Embryonic facial prominence (tissue), 1 donor: ENCODE measurements at regions not wholly inside any gene's neighbourhood (a gene's known extent, or its start where the extent isn't known, plus 50 kb on each side); places are given as distances from the start of the nearest gene placed in this dataset.
"Not testable (repeated sequence)": the region's sequence is repeated elsewhere in the genome, so short reads cannot be mapped to it uniquely, and the experiment has no call there.

Experiments
- DNase-seq: peaks from one replicate; pipeline ENCODE4 v3.0.0-alpha.2; 2016; ENCODE audit errors: extremely low spot score

DNA sequence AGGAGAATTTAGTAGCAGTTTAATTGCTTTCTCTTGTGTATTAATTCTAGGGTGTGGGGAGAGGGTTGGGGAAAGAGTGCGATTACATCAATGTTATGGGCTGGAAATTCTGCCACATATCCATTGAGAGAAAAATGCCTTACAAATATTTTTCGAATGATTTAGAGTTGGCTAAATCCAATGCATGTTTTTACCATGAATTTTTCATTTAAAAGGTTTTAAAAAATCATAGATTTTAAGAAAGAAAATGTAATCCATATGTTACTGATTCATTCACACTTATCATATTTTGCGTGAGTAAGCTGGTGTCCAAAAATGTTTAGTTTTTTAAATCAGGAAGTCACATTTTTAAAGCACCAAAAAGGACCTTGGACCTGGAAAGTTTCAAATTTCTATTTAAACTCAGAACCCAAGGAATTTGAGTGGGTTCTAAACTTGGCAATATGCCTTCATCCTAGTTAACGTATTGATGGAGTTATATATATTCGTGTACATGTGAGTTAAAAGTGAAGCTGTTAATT lies 627.4 kb upstream of the CITED2 start:
- peak; percentile 59 for DNase-seq

DNA sequence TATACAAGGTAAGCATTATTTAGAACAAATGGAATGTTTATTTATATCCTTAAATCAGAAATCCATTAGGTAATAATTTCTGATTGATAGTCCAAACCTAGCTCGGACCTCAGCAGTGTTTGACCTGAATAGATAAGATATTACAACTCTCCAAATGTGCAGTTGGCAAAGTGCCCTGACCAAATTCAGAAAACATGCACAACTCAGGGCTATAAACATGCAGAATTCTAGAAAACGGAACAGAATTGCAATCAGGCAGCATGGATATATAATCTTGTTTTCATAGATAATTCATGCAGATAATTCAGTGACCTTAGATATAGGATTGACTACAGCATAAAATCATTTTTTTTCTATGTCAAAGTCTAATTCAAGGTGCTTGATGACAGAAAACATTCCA lies 626.6 kb upstream of the CITED2 start:
- no peak for DNase-seq

DNA sequence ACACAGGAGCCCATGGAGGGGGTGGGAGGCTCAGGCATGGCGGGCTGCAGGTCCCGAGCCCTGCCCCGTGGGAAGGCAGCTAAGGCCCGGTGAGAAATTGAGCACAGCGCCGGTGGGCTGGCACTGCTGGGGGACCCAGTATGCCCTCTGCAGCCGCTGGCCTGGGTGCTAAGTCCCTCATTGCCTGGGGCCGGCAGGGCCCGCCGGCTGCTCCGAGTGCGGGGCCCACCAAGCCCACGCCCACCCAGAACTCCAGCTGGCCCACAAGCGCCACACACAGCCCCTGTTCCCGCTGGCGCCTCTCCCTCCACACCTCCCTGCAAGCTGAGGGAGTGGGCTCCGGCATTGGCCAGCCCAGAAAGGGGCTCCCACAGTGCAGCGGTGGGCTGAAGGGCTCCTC lies 625.2 kb upstream of the CITED2 start:
- not testable (repeated sequence) for DNase-seq

DNA sequence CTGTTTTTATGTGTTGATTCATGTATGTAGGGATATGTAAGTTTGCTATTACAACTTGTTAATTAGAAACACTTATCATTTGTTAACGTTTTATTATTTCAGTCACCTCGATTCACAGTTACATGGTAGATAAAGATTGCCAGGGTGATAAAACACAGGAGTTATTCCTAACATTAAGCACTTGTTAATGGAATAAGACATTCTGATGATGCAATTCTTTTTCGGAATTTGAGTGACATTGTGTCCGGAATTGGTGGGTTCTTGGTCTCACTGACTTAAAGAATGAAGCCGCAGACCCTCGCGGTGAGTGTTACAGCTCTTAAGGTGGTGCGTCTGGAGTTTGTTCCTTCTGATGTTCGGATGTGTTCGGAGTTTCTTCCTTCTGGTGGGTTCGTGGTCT lies 624.0 kb upstream of the CITED2 start:
- not testable (repeated sequence) for DNase-seq

DNA sequence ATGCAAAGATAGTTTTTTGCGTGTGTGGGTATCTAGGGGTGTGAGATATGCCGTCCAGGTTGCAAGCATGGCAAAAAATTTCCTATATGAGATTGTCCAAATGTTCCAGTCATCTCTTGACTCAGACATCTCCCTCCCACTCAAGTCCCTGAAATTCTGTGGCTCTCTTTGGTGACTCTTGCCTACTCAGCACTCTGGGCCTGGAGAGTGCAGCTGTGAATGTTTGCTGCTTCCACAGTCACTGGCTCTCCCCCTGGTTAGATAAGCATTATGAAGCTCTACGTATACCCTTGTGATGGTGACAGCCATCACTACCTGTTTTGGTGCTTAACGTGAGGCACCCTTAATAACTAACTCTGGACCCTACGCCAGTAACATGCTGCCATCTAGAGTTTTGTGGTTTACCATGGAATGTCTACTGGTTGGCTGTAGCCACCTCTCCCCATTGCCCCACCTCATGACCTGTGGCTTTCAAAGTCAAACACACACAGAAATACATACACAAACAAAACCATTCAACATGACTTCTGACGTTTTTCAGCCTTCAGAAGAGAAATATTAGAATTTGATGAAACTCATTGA lies 621.9 kb upstream of the CITED2 start:
- no peak for DNase-seq

DNA sequence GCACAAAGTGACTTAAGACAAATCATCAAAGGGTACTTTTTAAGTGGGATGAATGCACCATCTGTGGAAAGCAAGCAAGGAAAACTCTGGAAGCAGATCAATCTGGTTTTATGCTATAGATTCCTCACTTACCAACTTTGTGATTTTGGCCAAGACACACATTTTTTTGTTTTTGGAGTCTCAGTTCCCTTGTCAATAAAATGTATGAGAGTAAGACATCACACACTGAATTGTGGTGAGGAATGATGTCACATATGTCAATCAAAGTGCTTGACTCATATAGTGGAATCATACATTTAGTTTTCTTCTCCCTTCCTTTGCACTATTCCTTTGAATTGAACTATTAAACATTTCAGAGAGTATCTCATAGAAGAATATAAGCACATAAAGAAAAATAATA lies 620.5 kb upstream of the CITED2 start:
- DNase-seq, result no peak

DNA sequence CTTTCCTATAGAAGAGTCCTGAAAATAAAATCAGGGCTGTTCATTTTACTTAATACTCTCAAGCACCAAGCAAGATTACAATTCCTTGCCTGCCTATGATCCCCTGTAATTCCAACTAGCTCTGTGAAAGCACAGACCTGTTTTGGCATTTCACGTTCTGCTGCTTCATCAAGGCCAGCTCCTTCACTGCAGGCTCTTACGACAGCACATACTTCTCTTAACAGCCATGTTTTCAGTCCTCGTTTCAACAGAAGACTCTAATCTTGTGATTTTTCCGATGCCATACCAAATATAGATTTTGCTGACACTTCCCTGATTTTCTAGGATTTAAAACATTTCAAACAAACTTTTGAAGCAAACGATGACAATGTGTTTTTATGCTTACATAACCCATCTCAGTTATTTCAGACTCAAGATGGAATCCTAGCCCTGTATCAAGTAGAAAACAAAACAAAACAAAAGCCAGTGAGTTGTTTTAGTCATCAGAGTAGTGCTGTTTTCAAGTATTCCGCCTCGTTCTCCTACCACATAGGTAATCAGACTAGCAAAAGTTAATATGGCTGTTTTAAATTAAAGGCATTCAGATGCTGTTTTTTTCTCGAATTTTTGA lies 616.5 kb upstream of the CITED2 start:
- no peak for DNase-seq

DNA sequence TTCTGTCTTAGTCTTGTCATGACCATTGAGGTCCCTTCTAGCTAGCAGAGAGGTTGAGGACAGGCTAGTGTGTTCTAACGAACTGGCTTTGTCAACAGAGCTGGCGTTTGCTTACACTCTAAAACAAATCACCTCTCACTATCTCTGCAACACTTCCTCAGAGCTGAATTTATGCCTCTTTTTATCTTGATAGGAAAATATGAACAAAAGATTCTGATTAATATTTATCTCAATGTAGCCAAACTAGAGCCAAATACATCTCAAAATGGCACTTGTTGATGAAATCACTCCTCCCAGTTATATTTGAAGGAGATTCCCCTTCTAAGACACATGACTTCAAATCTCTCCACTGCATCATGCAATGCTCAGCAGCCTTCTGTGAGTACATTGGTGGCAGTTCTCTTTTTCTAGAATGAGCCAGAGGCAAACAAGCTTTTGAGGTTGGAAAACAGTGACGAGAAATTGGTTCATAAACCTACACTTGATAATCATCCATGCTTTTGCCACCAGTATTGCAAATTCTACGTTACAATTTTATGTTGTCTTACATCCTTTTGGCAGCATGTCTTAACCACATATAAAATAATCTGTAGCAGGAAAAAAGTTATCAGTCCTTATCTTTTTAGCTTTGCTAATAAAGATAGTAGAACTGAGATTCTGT lies 615.7 kb upstream of the CITED2 start:
- DNase-seq, result no peak

DNA sequence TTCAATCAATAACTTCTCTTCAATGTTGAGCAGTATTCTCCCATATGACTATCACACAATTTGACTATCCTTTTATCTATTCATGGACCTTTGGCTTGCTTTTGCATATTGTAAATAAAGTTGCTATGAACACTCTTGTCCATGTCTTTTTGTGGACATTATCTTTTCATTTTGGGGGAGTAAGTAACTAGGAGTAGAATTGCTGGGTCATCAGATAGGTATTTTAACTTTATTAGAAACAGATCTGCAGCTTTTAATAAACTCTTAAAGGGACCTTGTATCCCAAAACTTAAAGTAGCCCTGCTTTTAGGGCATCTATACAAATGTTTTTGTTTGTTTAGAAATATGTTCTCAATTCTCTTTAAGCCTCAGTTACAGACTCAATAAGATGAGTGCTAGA lies 614.2 kb upstream of the CITED2 start:
- DNase-seq, result no peak

DNA sequence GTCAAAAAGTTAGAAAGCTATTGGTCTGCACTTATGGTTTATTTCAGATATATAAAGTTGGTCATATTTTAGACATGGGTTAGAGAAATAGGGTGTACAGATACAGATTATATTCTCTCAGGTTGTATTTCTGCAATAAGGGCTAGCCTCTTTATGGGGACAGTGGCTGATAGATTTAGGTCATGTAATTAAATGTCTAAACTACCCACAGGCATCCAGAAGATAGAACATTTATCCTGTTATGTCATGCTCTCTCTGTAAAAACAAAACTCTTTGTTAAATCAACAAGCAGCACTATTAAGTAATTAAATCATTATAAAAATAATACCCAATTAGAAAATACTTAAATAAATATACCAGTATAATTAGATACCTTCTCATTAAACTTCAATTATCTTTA lies 612.6 kb upstream of the CITED2 start:
- DNase-seq, result no peak

DNA sequence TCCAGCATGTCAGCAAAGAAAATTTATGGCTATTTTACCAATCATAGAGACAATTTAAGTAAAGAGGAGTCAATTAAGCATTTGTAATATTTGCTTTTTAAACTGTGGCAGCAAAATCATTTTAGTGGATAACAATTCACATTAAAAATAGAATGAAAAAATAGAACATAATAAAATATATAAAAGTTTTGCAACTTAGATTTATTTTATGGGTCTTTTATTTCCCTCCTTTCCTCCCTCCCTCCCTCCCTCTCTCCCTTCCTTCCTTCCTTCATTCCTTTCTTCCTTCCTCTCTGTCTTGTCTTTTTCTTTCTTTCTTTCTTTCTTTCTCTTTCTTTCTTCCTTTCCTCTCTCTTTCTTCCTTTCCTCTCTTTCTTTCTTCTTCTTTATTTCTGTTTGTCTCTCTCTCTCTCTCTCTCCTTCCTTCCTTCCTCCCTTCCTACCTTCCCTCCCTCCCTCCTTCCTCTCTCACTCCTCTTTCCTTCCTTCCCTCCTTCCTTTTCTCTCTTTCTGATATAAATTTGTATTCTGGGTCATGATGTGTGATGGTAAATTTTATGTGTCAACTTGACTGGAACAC lies 610.9 kb upstream of the CITED2 start:
- no peak for DNase-seq

DNA sequence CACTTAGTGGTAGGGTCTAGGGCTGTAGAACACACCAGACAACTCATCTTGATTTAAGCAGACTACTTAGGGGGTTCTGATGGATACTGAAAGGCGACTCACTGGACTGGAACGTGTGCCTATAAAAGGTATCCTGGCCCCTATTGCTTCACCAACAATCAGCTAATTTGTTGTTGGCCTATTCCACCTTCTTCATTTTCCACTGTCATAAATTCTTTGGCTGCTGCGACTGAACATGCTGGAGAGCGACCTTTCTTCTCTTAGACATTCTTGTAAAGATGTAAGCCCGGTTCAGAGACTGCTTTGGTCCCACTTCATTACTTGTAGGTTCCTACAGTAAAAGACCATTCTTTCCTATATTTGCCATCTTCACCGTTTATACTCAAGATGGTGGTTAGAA lies 609.9 kb upstream of the CITED2 start:
- DNase-seq, result no peak

DNA sequence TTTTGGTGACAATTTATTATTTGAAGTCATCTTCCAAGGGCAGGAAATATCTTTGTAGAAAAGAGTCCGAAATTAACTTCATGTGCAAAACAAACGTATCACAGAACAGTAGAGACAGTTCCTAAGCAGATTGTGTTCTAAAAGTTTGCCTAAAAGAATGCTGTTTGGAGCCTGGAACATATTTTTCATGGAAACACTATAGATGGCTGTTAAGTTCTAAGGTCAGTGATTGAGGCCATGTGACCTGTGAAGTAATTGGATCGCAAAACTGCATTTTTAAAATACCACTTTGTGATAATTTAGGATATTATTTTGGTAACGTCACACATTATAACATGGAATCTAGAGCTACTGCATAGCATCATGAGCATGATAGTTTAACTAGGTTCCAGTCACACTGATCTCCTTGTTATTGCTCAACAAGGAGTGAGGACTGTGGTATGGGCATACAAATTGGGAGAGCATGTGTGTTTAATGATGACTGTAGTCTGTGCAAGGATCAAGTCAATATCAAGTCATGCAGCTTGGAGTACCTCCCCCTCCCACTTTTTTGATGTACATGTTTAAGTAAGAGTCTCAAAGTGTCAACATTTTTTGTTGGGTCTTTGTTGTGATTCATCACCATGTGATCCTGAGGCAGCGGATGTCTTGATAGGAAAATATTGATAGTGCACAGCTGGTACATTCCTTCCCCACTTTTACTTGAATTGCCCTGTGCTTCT lies 609.3 kb upstream of the CITED2 start:
- DNase-seq, result no peak

DNA sequence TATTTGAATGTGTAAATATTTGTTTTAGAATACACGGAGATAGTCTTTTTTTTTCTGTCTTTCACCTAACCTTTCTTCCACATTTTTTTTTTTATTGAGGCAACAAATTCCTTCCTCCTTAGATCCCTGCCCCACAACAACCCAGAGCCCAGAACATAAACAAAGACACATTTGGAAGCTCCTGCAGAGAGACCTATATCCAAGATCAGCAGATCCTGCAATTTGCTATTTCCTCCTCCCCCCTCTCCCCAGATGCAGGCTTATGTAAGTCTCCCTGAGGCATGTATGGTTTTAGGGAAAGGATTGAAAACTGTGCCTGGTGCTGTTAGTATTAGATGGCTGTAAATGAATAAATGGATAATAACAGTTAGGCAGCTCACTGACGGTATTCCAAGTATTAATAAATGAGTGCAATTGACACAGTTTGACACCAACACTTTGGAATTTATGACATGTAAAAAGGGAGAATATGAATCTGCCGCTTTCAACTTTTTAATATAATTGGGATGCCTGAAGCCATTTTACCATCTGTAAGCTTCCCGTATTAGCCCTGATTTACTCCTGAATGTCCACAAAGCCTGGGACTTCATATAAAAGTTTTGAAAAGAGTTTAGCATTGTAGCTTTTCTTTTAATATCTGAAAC lies 608.3 kb upstream of the CITED2 start:
- DNase-seq, result no peak

DNA sequence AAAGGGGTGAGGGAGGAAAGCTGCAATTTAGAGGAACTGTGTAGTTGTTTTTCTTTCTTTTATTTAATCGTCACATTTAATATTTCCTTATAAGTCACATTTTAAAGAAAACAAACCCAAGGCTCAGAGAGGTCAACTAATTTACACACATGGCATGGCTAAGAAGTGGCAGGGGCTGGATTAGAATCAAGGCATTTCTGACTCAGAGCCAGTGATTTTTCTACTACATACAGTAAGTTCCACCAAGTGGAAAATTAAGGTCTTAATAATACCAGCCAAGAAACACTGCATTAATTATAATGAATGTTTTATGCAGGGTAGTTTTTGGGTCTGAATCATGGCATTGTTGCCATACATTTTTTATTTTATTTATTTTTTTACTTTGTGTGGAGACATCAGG lies 607.7 kb upstream of the CITED2 start:
- no peak for DNase-seq

DNA sequence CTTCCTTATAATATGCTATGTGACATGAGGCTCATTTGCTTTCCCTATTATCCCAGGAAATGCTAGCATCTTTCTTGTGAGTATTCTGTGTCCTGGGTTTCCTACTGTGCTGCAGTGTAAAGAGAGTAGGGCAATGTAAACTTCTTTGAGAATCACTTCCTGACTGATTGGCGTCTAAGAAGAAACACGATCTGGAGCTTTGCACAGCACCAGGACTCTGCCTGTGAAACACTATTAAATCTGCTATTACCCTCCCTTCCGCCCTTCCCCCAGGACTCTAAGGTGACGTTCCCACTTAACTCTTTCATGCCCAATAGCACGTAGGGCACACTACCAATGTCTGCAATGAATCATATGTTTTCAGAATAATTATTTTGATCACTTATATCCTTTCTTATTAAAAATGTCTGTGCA lies 607.3 kb upstream of the CITED2 start:
- peak; percentile 66 for DNase-seq

DNA sequence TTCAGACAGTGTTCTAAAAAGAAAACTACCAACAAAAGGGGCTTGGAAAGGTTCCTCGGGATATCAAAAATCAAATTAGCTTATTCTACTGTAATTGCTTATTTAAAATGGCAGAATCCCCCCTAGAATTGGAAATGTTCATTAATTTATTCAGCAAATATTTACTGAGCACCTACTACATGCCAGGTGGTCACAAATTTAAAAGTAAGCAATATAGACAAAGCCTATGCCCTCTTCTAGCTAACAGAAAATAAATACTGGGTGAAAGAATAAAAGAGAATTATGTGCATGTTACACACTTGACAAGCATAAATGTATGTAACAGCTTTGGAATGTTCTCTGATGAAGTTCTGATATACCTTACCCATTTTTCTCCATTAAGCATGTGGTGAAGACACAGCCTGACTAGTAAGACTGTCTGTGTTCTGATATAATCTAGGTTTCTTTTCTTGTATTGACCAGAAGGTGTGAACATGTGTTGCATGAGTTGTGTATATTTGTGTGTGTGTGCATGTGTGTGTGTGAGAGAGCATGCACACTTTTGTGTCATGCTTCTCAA lies 606.7 kb upstream of the CITED2 start:
- no peak for DNase-seq

DNA sequence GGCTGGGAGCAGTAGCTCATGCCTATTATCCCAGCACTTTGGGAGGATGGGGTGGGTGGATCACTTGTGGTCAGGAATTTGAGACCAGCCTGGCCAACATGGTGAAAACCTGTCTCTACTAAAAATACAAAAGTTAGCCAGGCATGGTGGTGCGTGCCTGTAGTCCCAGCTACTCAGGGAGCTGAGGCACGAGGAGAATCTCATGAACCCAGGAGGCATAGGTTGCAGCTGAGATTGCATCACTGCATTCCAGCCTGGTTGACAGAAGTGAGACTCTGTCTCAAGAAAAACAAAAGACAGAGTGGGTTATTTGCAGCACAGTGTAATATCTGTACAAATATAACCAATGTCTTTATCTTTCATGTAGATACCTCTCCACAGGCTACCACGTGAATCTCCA lies 606.2 kb upstream of the CITED2 start:
- DNase-seq, result not testable (repeated sequence)

DNA sequence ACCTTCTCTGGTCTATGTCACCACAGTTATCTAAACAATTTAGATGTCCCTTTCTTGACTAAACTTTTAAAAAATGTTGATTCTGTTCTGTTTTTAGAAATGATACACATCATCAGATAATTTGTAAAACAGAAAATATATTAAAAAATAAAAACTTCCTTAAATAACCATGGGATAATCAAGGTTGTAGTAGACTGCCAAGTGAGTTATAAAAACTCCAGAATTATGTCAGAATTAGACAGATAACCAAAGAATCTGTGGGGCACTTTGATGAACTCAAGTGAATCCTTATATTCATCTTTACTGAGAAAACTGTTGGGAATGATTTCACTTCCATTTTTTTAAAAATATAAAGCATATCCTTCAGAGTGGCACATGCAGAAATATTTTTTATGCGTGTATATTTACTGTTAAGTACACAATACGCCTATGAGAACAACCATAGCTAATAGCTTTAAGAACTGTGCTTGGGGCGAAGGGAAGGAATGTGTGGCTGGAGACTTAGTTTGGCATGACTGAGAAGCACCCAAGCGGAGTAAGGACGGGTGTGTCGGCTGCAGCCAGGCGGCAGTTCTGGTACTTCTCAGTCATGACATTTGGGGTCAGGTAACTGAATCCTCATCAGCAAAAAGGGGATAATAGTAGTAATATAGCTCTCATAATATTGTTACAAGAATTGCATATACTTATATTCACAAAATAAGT lies 604.7 kb upstream of the CITED2 start:
- peak; percentile 34 for DNase-seq

DNA sequence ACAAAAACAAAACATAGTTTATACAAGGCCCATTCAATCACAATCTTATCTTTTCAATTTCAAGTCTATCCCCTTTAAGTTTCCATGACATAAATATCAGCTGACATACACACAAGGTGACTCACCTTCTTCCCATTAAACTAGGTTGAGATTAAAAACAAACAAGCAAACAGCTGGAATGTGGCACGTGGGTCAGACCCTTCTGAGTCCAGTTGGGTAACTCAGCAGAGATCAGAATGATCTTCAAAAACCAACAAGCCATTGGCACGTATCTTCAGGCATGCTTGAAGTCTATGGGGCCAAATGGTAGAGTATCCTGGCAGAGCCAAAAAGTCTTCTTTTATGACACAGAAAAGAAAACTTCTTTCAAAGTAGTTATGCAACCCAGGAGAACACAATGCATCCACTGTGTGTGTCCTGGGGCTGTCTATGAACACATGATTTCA lies 603.5 kb upstream of the CITED2 start:
- DNase-seq, result no peak
